Stimulated activated CD4-positive, alpha-beta T cell treated with anti-CD3 and anti-CD28 coated beads, Interleukin-4, amount 100 ng/mL, for 48 hours (primary cell): ENCODE measurements at regions not wholly inside any gene's neighbourhood (a gene's known extent, or its start where the extent isn't known, plus 50 kb on each side); places are given as distances from the start of the nearest gene placed in this dataset.
"Not testable (repeated sequence)": the region's sequence is repeated elsewhere in the genome, so short reads cannot be mapped to it uniquely, and the experiment has no call there.

Experiments used
- DNase-seq, 2 donors: peaks; one replicate each; pipeline ENCODE4 v3.0.0-alpha.2; 2020; ENCODE audit warnings: low read depth in 2 of 2

GRCh38 chr9:113739605-113740507 is 136.3 kb upstream of the ZNF618 start:
- not testable (repeated sequence) for DNase-seq

GRCh38 chr9:113740508-113741500 is 135.3 kb upstream of the ZNF618 start:
- DNase-seq: not testable (repeated sequence)

DNA sequence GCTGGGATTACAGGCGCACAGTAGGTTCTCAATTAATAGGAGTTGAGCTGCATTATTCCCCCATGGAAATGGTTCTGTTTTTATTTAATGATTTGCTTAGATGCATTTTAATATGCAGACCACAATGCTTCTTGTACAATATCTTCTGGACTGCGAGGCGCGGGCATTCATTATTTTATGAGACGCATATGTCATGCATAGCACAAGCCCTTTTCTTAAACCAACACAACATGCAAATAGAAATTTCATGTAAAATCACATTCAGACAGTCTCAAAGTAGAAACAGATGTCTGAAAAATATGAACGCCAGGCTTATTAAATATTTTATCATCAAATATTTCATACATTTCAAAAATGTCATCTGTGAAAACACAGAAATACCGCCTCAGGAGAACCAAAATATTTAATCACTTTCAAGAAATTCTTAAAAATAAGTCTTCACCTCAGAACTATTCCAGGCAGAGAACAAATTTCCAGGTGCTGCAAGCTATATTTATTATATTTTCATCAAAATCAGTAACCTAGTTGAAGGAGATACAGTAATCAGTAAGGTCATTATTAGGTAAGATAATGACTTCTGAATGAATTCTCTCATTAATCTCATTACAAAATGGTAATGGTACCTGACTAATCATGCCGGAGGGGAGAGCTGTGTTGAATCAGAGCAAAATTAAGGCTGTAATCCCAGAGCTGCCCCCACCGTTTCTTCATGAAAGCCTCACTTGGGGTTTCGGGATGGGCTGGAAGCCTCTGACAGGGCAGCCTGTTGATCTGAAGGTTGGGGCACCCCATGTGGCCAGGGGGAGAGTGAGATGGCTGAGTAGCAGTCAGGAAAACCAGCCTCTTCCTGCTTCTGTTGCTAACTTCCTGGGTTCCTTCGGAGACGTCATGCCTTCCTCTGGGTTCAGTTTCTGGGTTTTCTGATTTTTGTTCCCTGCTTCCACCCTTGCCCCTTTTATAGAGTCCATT is 133.9 kb upstream of the ZNF618 start:
- DNase-seq: no peak

- DNase-seq: no peak
These were observed 133.2 kb upstream of the ZNF618 start for GRCh38 chr9:113742878-113743277.

DNA sequence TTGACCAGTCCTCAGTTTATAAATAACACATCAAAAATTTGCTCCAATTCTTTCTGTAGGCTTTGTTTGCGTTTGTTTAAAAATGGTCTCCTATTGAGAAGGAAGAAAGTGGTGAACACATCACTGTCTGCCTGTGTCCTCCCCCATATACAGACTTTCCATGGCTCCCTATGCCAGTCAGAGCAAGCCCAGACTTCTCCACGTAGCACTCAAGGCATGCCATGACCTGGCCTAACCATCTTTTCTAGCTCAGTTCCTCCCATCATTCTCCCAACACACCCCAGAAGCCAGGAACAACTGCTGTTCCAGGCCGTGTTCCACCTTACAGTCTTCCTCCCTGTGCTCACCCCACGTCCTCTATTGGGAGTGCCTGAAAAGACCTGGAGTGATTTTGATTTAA is 129.6 kb upstream of the ZNF618 start:
- DNase-seq: no peak

DNA sequence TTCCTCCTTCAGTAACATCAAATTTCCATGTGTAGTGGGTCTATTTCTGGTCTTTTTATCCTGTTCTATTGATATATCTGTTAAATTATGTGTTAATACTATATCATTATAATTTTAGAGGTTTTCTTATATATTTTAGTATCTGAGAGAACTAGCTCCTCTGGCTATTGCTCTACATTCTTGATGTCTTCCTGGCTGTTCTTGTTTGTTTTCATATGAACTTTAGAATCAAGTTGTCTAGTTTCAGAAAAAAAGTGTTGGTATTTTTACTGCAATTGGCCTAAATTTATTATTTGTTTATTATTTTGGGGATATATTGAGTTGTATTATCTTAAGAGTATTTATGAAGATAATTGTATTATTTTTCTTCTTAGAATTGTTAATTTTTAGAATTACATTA is 128.0 kb upstream of the ZNF618 start:
- DNase-seq: no peak

- DNase-seq: no peak
These were observed 122.5 kb upstream of the ZNF618 start for GRCh38 chr9:113753398-113754119.

GRCh38 chr9:113754739-113755138 is 121.4 kb upstream of the ZNF618 start:
- DNase-seq: no peak

- no peak for DNase-seq
These were observed 120.7 kb upstream of the ZNF618 start for GRCh38 chr9:113755433-113755832.

DNA sequence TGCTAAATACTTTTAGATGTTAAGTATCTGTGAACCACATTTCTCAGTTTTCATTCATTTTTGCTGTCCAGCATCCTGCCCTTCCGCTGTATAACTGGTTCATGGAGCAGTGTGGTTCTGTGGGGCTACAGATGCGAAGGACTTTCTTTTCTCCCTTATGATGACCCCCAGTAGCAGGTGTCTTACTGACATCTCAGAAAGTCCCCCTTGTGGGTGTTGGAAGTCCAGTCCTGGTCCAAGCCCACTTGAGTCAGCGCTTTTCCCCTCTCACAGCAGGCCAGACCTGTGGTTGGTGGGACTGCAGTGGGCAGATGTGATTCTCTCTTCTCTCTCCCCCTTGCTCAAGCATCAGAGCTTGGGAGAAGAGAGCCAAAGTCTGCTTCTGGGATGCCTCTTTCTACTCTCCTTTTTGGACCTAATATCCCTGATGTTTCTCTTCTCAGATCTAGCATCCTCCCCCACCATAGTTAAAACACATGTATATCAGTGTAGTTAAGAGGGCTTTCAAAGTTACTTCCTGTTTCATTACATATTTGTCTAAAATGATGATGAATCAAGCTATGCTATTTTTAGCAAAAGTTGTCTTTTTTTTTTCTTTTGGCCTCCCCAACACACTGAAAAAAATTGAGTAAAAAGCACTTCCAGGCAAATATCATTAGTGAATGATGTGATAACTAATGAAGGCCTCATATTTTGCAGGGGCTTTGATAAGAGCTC is 119.5 kb upstream of the ZNF618 start:
- DNase-seq: no peak

- no peak for DNase-seq
These were observed 112.7 kb upstream of the ZNF618 start for GRCh38 chr9:113763429-113763828.

DNA sequence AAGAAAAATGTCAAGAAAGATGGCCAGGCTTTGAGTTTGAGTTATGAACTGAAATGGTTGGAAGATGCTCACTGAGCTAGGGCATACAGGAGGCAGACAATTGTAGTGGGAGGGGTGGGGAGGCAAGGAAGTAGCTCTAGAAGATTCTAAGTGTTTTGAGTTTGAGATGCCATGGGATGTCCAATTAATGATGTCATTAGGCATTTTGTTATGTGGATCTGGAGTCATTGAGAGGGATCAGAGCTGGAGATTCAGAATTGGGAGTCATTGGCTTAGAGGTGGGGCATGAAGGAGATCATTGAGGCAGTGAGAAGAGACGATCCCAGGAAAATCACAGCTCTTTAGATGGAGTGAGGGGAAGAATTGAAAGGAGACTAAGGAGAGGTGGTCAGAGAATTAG is 111.5 kb upstream of the ZNF618 start:
- DNase-seq: no peak

DNA sequence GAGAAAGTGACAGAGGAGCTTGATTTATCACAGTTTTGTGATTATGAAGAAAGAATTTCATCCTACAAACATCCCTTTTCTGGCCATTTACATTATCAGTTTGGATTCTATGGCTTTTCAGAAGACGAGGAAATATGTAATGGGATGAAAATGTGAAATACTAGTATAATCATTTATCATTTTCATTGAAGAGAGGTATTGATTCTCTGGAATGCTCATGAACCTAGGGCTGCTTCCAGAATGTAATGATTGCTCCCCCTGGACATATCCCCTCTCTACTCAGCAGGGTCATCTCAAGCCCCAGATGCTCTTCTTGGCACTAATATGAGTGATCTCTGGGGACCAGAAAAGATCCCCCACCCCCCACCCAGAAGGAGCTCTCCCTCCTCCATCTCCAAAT is 106.7 kb upstream of the ZNF618 start:
- DNase-seq: no peak

DNA sequence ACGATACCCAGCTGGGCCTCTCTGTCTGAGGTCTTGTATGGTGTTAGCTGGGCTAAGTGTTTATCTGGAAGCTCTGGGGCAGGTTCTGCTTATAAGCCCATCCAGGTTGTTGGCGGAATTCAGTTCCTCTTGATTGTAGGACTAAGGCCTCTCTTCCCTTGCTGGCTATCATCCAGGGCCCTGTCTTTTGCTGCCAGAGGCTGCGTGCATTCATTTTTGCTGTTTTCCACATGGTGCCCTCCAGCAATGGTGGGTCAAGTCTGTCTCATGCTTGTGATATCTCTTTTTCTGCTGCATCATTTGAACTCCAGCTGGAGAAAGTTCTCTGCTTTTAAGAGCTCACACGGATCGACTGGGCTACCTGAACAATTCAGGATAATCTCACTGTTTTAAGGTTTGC is 105.7 kb upstream of the ZNF618 start:
- no peak for DNase-seq

DNA sequence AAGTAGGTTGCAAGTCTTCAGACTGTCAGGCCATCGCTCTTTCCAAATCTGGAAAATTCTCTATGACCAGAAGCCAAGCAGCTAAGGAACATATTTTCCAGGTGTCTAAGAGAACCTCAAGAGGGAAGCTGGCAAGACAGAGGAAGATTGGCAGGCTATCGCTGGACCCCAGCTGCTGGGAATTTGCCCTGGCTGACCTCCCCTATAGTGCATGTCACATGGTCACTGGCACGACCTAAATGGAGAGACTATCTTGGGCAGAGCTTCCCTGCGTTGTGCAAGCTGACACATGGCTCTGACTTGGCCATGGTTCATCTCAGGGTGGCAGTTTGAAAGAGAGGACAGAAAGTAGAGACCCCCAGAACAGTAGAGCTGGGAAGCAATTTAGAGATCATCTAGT is 104.9 kb upstream of the ZNF618 start:
- DNase-seq: no peak

DNA sequence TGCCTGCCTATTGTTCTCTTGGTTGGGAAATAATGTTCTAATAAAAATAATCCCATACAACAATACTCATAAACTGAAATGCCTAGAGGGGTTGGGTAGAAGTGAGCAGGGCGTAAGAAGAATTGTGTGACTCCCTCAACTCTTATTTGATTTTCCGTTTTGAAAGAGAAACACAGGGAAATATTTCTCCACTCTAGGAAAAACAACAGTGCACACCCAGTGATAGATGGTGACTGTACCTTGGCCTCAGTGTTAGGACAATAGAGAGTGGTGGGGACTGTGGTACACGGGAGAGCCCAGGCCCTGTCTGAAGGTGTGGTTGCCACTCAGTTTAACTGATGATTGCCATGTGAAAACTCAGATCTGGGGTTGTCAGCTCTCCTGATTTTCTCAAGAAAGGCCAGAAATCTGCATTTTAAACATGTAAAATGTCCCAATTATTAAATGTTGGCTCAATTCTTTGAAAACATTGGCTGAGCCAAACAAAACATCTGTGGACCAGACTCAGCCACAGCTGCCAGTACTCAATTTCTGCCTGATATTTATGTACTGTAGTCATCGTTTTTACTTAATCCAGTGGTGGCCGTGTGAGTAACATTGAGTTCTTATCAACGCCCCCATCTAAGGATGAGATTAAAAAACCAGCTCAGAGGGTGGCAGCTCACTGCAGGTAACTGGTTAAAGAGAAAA is 103.8 kb upstream of the ZNF618 start:
- DNase-seq: no peak

- no peak for DNase-seq
These were observed 101.1 kb upstream of the ZNF618 start for GRCh38 chr9:113774963-113775362.

GRCh38 chr9:113775749-113776148 is 100.4 kb upstream of the ZNF618 start:
- no peak for DNase-seq

DNA sequence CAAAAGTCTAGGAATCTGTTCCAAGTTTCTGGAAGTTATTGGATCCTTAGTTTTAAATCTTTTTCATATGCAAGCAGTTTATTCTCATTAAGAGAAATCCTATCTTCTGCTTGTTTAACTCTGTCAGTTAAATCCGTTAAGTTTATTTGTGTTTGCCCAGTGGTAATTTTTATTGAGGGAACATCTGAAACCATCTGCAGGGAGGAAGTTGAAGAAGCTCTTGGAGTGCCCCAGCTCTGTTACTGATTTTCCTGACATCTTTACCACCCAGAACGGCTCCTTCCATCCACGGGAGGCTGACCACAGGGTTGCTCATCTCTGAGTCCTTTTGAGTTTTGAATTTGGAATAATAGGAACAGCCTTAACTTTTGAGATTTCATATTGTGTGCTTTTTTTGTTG is 99.9 kb upstream of the ZNF618 start:
- DNase-seq: no peak
